ENCODE measurements at regions not wholly inside any gene's neighbourhood (a gene's known extent, or its start where the extent isn't known, plus 50 kb on each side); places are given as distances from the start of the nearest gene placed in this dataset.
"Not testable (repeated sequence)": the region's sequence is repeated elsewhere in the genome, so short reads cannot be mapped to it uniquely, and the experiment has no call there.

GRCh38 chr10:91003379-91003778 lies 82.5 kb upstream of the ANKRD1 start:
- not testable (repeated sequence) for DNase-seq (ENCODE audit: low read depth)

GRCh38 chr10:91005276-91005675 lies 84.4 kb upstream of the ANKRD1 start:
- not testable (repeated sequence) for DNase-seq (ENCODE audit: low read depth)

- DNase-seq (ENCODE audit: low read depth): peak; percentile 47
These were observed 85.3 kb upstream of the ANKRD1 start for GRCh38 chr10:91006001-91006751.

GRCh38 chr10:91006752-91007346 lies 86.0 kb upstream of the ANKRD1 start:
- no peak for DNase-seq (ENCODE audit: low read depth)

DNA sequence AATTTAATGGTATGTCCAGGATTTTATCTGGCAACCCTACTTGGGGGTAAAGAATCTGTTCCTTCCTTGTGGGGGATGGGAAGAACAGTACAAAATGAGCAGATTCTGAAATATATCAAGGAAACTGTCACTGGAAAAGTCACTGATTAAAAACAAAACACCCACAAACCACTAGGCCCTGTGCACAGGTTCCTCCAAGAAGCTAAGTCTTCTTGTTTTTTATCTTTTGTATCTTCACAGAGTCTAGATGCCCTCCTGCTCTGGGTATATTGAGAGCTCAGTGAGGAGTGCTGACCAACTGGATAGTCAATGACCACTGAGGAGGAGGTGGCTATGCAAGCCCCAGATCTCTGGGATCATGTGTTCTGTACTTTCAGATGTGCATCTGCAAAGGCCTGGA lies 86.8 kb upstream of the ANKRD1 start:
- no peak for DNase-seq (ENCODE audit: low read depth)

- no peak for DNase-seq (ENCODE audit: low read depth)
These were observed 88.2 kb upstream of the ANKRD1 start for GRCh38 chr10:91009121-91009520.

DNA sequence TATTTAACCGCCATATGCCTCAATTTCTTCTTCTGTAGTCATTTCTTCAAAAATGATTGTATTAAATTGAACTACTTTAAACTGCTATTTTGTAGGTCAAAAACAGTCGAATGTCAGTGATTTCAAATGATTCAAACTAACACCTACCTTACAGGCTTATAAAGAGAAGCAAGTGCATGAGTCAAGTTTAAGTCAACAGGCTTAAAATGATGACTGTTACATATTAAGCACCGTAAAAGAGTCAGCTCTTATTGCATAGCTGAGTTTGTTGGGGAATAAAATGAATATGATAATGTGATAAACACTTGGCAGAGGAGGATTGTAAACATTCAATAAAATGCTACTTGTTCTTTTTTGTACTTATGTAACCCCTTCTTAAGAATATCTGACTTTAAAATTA lies 90.1 kb upstream of the ANKRD1 start:
- DNase-seq (ENCODE audit: low read depth): no peak

DNA sequence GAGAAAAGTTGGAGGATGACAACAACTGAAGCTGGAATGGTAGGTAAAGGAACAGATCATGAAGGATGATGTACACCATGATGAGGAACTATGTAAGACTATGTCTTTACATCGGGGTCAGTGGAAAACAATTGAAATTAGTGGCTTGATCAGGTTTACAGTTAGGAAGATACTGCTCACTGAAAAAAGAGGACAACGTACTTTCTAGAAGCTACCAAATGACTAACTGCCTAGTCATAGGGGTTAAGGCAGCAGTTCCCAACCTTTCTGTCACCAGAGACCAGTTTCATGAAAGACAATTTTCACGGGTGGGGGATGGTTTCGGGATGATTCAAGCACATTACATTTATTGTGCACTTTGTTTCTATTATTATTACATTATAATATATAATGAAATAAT lies 91.6 kb upstream of the ANKRD1 start:
- no peak for DNase-seq (ENCODE audit: low read depth)

GRCh38 chr10:91013985-91014384 lies 93.1 kb upstream of the ANKRD1 start:
- no peak for DNase-seq (ENCODE audit: low read depth)

DNA sequence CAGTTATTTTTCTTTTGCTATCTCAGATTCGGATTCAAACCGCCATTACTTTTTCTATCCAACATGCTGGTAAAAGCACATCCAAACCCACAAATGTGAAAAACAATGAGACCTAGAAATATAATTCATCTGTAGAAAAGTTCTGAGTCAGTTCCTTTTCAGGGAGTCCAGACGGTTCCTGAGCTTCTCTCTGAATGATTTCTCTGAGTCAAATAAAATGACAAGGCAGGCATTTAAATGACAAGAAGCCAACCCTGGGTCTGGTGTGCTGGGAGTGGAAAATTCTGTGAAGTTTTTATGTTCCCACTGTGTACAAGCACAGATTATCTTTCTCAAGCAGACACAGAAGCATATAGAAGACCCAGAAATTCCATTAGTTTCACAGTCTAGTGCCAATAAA lies 96.3 kb upstream of the ANKRD1 start:
- DNase-seq (ENCODE audit: low read depth): no peak

- no peak for DNase-seq (ENCODE audit: low read depth)
These were observed 101.0 kb upstream of the ANKRD1 start for GRCh38 chr10:91021901-91022300.

DNA sequence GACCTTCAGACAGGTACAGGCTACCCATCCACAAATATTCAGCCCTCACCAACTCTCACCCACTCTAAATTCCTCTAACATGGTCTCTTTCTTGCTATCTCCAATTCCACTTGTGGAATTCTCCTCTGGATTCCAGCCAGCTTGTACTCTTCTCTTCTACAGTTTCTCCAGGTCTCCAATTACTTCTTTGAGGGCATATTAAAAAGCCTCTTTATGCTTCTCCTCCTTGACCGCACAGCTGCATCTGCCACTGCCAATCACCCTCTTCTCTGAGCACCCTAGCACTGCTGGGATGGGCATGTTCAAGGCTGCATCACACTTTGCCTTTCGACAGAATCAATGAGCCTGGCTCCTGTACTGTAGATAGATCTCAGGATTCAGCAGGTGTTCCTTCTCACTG lies 101.5 kb upstream of the ANKRD1 start:
- DNase-seq (ENCODE audit: low read depth): no peak

DNA sequence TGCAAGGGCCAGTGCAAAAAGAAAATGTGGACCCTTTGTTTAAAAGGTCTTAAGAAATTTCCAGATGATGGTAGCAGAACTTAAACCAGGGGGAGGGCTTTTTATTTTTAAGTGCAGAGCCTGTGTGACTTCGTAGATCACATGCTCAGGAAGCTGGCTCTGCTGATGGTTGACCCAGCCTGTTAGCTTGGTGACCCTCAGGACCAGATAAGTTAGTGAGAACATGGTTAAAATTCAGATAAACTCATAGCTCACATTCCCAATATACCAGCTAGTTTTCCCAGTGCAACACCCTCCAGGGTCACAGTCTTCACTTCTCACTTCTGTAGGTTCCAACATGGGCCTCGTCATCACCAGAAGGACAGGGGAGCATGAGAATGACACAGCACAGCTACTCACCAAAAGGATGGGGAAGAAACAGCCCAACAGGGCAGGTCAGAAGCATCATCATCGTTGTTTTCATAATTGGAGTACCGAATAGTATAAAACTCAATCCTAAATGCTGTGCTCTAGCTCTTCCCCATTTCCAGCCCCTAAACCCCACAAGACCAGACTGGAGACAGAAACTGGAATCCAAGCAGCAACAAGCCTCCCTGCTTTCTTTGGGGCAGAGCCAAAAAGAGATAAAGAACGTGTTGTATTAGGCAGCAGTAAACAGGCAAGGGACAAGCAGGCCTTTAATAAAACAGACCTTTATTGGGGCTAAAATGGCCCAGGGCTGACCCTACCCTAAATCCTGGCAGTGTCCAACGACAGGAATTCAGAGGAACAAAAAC lies 102.2 kb upstream of the ANKRD1 start:
- no peak for DNase-seq (ENCODE audit: low read depth)

- DNase-seq (ENCODE audit: low read depth): no peak
These were observed 103.0 kb upstream of the ANKRD1 start for GRCh38 chr10:91023700-91024398.

GRCh38 chr10:91024541-91024940 lies 103.7 kb upstream of the ANKRD1 start:
- no peak for DNase-seq (ENCODE audit: low read depth)

- no peak for DNase-seq (ENCODE audit: low read depth)
These were observed 111.8 kb upstream of the ANKRD1 start for GRCh38 chr10:91032611-91033206.

- DNase-seq (ENCODE audit: low read depth): no peak
These were observed 112.5 kb upstream of the ANKRD1 start for GRCh38 chr10:91033324-91033950.

DNA sequence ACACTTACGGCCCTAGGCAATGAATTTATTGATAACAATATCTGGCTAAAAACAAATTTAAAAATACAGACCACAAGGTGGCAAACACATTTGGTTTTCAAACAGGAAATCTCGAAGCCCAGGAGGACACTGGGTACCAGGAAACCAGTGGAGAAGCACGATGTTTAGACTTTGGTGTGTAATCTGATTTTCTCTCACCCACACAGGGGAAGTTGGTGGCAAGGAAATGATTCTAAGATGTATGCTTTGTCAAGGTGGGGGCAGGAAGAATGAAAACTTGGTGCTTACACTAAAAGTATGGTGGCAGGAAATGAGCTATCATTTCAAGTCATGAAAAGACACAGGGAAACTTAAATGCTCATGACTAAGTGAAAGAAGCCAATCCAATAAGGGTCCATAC lies 113.2 kb upstream of the ANKRD1 start:
- no peak for DNase-seq (ENCODE audit: low read depth)

GRCh38 chr10:91034494-91035159 lies 113.7 kb upstream of the ANKRD1 start:
- no peak for DNase-seq (ENCODE audit: low read depth)

DNA sequence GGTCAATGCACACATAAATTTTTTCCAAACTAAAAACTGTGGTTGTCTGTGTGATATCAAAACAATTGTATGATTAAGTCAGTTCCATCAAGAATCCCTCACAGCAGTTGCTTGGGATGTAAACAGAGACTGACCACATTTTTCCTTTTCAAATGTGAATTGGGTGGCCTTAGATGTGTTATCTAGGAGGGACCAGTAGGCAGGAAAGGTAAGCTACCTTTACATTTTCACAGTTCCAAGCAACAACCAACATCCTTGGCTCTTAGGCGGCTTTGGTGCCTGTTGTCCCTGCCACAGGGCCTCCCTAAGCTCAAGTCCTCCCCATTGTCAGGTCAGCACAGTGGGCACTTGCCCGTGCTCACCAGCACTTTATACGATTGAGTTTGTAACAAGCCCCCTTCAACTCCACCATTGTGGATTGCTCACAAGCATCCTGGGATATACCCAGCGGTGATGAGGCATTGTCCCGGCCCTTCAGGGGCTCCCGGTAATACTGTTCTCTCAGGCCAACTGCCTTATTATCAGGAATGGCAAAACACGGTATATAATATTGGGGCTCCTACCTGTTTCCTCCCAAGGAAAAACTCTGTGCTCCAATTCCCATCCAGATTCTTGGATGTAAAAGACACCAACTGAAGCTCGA lies 114.9 kb upstream of the ANKRD1 start:
- DNase-seq (ENCODE audit: low read depth): no peak

All from non-pigmented ciliary epithelial cell (primary cell).